PC-3 (cell line): ENCODE measurements at regions not wholly inside any gene's neighbourhood (a gene's known extent, or its start where the extent isn't known, plus 50 kb on each side); places are given as distances from the start of the nearest gene placed in this dataset.
"Not testable (repeated sequence)": the region's sequence is repeated elsewhere in the genome, so short reads cannot be mapped to it uniquely, and the experiment has no call there.

Experiments used
- EZH2 ChIP-seq: fragments of 300-600 bp; sonication (generic); IDR thresholded peaks from one replicate; pipeline ENCODE4 v1.6.1; 2017; ENCODE audit warnings: antibody characterized with exemption, mild to moderate bottlenecking, low read length; ENCODE audit not compliant: unreplicated experiment
- TF ChIP-seq, protein P1 (sequence below): fragments of 300-600 bp; sonication (generic); conservative IDR thresholded peaks from 2 replicates; pipeline ENCODE4 v1.5.1; 2017; ENCODE audit warnings: antibody characterized with exemption, low read depth, mild to moderate bottlenecking, low read length

DNA sequence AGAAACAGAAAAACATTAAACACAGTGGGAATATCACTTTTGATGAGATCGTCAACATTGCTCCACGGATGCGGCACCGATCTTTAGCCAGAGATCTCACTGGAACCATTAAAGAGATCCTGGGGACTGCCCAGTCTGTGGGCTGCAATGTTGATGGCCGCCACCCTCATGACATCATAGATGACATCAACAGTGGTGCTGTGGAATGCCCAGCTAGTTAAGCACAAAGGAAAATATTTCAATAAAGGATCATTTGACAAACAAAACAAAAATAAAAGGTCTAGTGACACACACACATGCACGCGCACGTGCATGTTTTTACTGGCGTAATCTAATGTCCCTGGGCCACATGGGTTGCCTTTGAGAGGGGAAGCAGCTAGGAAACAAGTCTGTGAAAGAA lies 78.4 kb upstream of the PIM1 start:
- TF ChIP-seq, protein P1, sequence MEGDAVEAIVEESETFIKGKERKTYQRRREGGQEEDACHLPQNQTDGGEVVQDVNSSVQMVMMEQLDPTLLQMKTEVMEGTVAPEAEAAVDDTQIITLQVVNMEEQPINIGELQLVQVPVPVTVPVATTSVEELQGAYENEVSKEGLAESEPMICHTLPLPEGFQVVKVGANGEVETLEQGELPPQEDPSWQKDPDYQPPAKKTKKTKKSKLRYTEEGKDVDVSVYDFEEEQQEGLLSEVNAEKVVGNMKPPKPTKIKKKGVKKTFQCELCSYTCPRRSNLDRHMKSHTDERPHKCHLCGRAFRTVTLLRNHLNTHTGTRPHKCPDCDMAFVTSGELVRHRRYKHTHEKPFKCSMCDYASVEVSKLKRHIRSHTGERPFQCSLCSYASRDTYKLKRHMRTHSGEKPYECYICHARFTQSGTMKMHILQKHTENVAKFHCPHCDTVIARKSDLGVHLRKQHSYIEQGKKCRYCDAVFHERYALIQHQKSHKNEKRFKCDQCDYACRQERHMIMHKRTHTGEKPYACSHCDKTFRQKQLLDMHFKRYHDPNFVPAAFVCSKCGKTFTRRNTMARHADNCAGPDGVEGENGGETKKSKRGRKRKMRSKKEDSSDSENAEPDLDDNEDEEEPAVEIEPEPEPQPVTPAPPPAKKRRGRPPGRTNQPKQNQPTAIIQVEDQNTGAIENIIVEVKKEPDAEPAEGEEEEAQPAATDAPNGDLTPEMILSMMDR, result not testable (repeated sequence)
- TF ChIP-seq EZH2, result not testable (repeated sequence)
